ENCODE measurements at regions not wholly inside any gene's neighbourhood (a gene's known extent, or its start where the extent isn't known, plus 50 kb on each side); places are given as distances from the start of the nearest gene placed in this dataset.

- Histone ChIP-seq H3K9me3 (ENCODE audit: severe bottlenecking) (no peaks in the 10 kb centered on the region), H3K36me3 (no peaks in the 10 kb centered on the region), H3K27me3 (ENCODE audit: insufficient read depth, low read depth, severe bottlenecking) (no peaks in the 10 kb centered on the region), H3K27ac (no peak overlapping the region), H3K4me3 (ENCODE audit: low read depth, low read length) (no peak overlapping the region)
- no peak for TF ChIP-seq CTCF (IDR thresholded peaks at IDR 0.05; ENCODE audit: low read depth, low read length)
- peak; percentile 14 for DNase-seq
These were observed 789.0 kb downstream of the TECRL start for GRCh38 chr4:63620271-63620670.

DNA sequence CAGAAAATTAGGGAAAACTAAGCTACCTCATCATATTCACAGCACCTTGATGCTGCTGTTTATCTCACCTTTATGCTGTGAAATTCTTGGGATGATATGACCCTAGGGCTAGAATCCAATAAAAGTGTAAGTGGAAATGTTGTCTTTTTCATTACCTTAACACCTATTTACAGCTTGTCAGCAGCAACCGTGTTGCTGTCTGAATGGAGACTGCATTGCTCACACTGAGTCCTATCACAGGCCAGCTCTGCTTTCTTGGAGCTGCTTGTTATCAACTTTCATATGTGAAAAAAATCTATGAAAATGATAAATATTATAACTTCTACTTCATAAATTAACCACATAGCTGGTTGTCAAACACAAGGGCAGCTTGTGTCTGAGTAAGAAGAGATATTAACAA is 789.5 kb downstream of the TECRL start:
- TF ChIP-seq CTCF (IDR thresholded peaks at IDR 0.05; ENCODE audit: low read depth, low read length) = no peak
- no peaks in the 10 kb centered on the region for H3K9me3 ChIP-seq (ENCODE audit: severe bottlenecking)
- no peaks in the 10 kb centered on the region for H3K27me3 ChIP-seq (ENCODE audit: insufficient read depth, low read depth, severe bottlenecking)
- no peak overlapping the region for H3K4me3 ChIP-seq (ENCODE audit: low read depth, low read length)
- no peak for DNase-seq
- H3K36me3 ChIP-seq = no peaks in the 10 kb centered on the region
- H3K27ac ChIP-seq = no peak overlapping the region

DNA sequence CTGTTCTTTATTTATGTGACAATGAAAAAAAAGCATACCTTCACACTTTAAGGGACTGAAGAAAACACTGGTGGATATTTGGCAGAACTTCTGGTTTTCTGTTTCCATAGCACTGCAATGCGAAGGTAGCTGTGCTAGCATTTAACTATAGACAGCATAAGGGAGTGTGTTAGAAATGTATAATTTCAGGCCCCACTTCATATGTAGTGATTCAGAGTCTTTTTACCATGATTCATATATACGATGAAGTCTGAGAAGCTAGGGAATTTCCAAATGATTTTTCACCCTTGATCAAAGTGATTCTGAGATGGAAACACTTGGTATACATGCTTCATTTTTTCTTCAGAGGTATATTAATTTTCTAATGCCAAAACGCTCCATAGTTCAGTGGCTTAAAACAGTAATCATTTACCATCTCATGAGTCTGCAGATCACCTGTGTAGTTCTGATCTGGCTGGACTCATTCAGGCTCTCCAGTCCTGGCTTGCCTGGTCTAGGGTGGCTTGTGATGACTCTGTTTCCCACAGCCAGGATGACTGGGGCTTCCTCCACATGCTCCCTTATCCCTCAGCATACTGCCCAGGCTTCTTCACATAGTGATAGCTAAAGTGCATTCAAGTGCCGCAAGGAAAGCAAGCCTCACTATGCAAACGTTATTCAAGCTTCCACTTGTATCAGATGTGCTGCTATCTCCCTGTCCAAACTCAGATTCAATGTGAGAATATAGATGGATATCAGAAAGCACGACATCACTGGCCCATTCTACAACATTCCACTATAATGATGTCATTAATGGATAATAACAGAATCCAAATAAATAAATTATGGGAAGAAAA is 790.1 kb downstream of the TECRL start:
- Histone ChIP-seq H3K9me3 (ENCODE audit: severe bottlenecking) (no peaks in the 10 kb centered on the region), H3K27ac (no peak overlapping the region), H3K27me3 (ENCODE audit: insufficient read depth, low read depth, severe bottlenecking) (no peaks in the 10 kb centered on the region), H3K4me3 (ENCODE audit: low read depth, low read length) (no peak overlapping the region), H3K36me3 (no peaks in the 10 kb centered on the region)
- DNase-seq = no peak
- no peak for TF ChIP-seq CTCF (IDR thresholded peaks at IDR 0.05; ENCODE audit: low read depth, low read length)

- Histone ChIP-seq H3K9me3 (ENCODE audit: severe bottlenecking) (no peaks in the 10 kb centered on the region), H3K4me3 (ENCODE audit: low read depth, low read length) (no peak overlapping the region), H3K27me3 (ENCODE audit: insufficient read depth, low read depth, severe bottlenecking) (no peaks in the 10 kb centered on the region), H3K27ac (no peak overlapping the region), H3K36me3 (no peaks in the 10 kb centered on the region)
- TF ChIP-seq CTCF (IDR thresholded peaks at IDR 0.05; ENCODE audit: low read depth, low read length) = no peak
- DNase-seq = no peak
These were observed 801.9 kb downstream of the TECRL start for GRCh38 chr4:63607169-63607872.

GRCh38 chr4:63589796-63590195 is 819.5 kb downstream of the TECRL start:
- no peaks in the 10 kb centered on the region for H3K9me3 ChIP-seq (ENCODE audit: severe bottlenecking)
- H3K36me3 ChIP-seq = no peaks in the 10 kb centered on the region
- no peaks in the 10 kb centered on the region for H3K27me3 ChIP-seq (ENCODE audit: insufficient read depth, low read depth, severe bottlenecking)
- no peak overlapping the region for H3K27ac ChIP-seq
- no peak for DNase-seq
- TF ChIP-seq CTCF (IDR thresholded peaks at IDR 0.05; ENCODE audit: low read depth, low read length) = no peak
- H3K4me3 ChIP-seq (ENCODE audit: low read depth, low read length) = no peak overlapping the region
